WTC11 (cell line): ENCODE measurements at regions not wholly inside any gene's neighbourhood (a gene's known extent, or its start where the extent isn't known, plus 50 kb on each side); places are given as distances from the start of the nearest gene placed in this dataset.
A peak's percentile ranks its signal among the peaks of the same experiment; 100 is the strongest.

Experiments used
- ATAC-seq: fragments of 200-7000 bp; cut with Tn5 transposase; 2 replicates; pipeline ENCODE4 v1.10.0; 2021; ENCODE audit warnings: mild to moderate bottlenecking, moderate library complexity
- CTCF ChIA-PET: fragments of 300-600 bp; sonication (Branson Sonifier 250); formaldehyde crosslinking; loops from one replicate; lab custom pipeline; 2021; ENCODE audit warnings: antibody characterized with exemption; lab: Charles Lee
- POLR2A ChIA-PET: fragments of 350-600 bp; sonication (Branson Sonifier 250); formaldehyde crosslinking; loops from one replicate; lab custom pipeline; 2021; ENCODE audit warnings: antibody characterized with exemption; lab: Charles Lee
- DNase-seq: peaks from one replicate; pipeline ENCODE4 v3.0.0; 2021; ENCODE audit warnings: low spot score
- H3K27ac Mint-ChIP-seq: 2 replicates; pipeline ENCODE4 v1.8.0; 2021; ENCODE audit warnings: mixed read lengths
- H3K27me3 Mint-ChIP-seq: 2 replicates; pipeline ENCODE4 v1.8.0; 2021; ENCODE audit warnings: low read depth, mild to moderate bottlenecking, moderate library complexity, mixed read lengths
- H3K36me3 Mint-ChIP-seq: 2 replicates; pipeline ENCODE4 v1.8.0; 2021; ENCODE audit warnings: mixed read lengths
- H3K4me1 Mint-ChIP-seq: 2 replicates; pipeline ENCODE4 v1.8.0; 2022; ENCODE audit warnings: mixed read lengths
- H3K4me3 Mint-ChIP-seq: 2 replicates; pipeline ENCODE4 v1.8.0; 2021; ENCODE audit warnings: mild to moderate bottlenecking, moderate library complexity, mixed read lengths
- H3K9me3 Mint-ChIP-seq: 2 replicates; pipeline ENCODE4 v1.8.0; 2021; ENCODE audit warnings: mixed read lengths
- ETV6 ChIP-seq: sonication (generic); formaldehyde crosslinking; IDR thresholded peaks from 2 replicates; pipeline ENCODE4 v1.8.1; 2022; ENCODE audit warnings: mild to moderate bottlenecking, missing genetic modification reagents
- FOXJ3 ChIP-seq: sonication (generic); formaldehyde crosslinking; IDR thresholded peaks from 2 replicates; pipeline ENCODE4 v1.9.0; 2021; ENCODE audit warnings: missing genetic modification reagents, mild to moderate bottlenecking, borderline replicate concordance
- FOXP1 ChIP-seq: sonication (generic); formaldehyde crosslinking; IDR thresholded peaks from 2 replicates; pipeline ENCODE4 v1.8.0; 2022; ENCODE audit warnings: missing genetic modification reagents, mild to moderate bottlenecking, moderate library complexity, borderline replicate concordance
- GABPB1 ChIP-seq: sonication (generic); formaldehyde crosslinking; IDR thresholded peaks from 2 replicates; pipeline ENCODE4 v1.8.1; 2023; ENCODE audit warnings: mild to moderate bottlenecking, missing genetic modification reagents
- HMGA2 ChIP-seq: fragments of 250-450 bp; sonication (Bioruptor Pico); IDR thresholded peaks from 2 replicates; pipeline ENCODE4 v1.4.0; 2021; ENCODE audit warnings: mild to moderate bottlenecking, moderate library complexity
- IRF2 ChIP-seq: sonication (generic); formaldehyde crosslinking; IDR thresholded peaks from 2 replicates; pipeline ENCODE4 v1.8.0; 2022; ENCODE audit warnings: low read depth, missing genetic modification reagents, borderline replicate concordance
- KAT7 ChIP-seq: sonication (generic); formaldehyde crosslinking; IDR thresholded peaks from 2 replicates; pipeline ENCODE4 v1.8.1; 2023; ENCODE audit warnings: missing genetic modification reagents, mild to moderate bottlenecking, borderline replicate concordance
- MYBL2 ChIP-seq: sonication (generic); formaldehyde crosslinking; IDR thresholded peaks from 2 replicates; pipeline ENCODE4 v1.8.1; 2023; ENCODE audit warnings: mild to moderate bottlenecking, moderate library complexity, missing genetic modification reagents
- NR1H2 ChIP-seq: sonication (generic); formaldehyde crosslinking; IDR thresholded peaks from 2 replicates; pipeline ENCODE4 v1.9.0; 2021; ENCODE audit warnings: mild to moderate bottlenecking, moderate library complexity, missing genetic modification reagents
- NR3C1 ChIP-seq: sonication (generic); formaldehyde crosslinking; conservative IDR thresholded peaks from 2 replicates; pipeline ENCODE4 v1.8.1; 2023; ENCODE audit warnings: low read depth, mild to moderate bottlenecking, missing genetic modification reagents
- ZBTB21 ChIP-seq: sonication (generic); formaldehyde crosslinking; IDR thresholded peaks from 2 replicates; pipeline ENCODE4 v1.8.1; 2023; ENCODE audit warnings: mild to moderate bottlenecking, missing genetic modification reagents, borderline replicate concordance
- ZNF232 ChIP-seq: sonication (generic); formaldehyde crosslinking; IDR thresholded peaks from 2 replicates; pipeline ENCODE4 v1.8.0; 2022; ENCODE audit warnings: mild to moderate bottlenecking, missing genetic modification reagents
- ZNF396 ChIP-seq: fragments of 250-450 bp; sonication (Bioruptor Pico); IDR thresholded peaks from 2 replicates; pipeline ENCODE4 v1.8.0; 2021; ENCODE audit warnings: mild to moderate bottlenecking, moderate library complexity, borderline replicate concordance
- ZNF423 ChIP-seq: fragments of 250-450 bp; sonication (Bioruptor Pico); IDR thresholded peaks from 2 replicates; pipeline ENCODE4 v2.1.2; 2022; ENCODE audit warnings: mild to moderate bottlenecking, moderate library complexity
- TF ChIP-seq, protein P1 (sequence below): sonication (generic); formaldehyde crosslinking; IDR thresholded peaks from 2 replicates; pipeline ENCODE4 v1.8.0; 2022; ENCODE audit warnings: mild to moderate bottlenecking, missing genetic modification reagents
- TF ChIP-seq, protein P2 (sequence below): sonication (generic); formaldehyde crosslinking; IDR thresholded peaks from 2 replicates; pipeline ENCODE4 v1.8.1; 2023; ENCODE audit warnings: mild to moderate bottlenecking, missing genetic modification reagents
- TF ChIP-seq, protein P3 (sequence below): sonication (generic); formaldehyde crosslinking; conservative IDR thresholded peaks from 2 replicates; pipeline ENCODE4 v1.8.1; 2022; ENCODE audit warnings: mild to moderate bottlenecking, missing genetic modification reagents
- TF ChIP-seq, protein P4 (sequence below): fragments of 250-450 bp; sonication (Bioruptor Pico); conservative IDR thresholded peaks from 2 replicates; pipeline ENCODE4 v1.9.0; 2021; ENCODE audit warnings: mild to moderate bottlenecking
- TF ChIP-seq, protein P5 (sequence below): sonication (generic); formaldehyde crosslinking; IDR thresholded peaks from 2 replicates; pipeline ENCODE4 v1.8.0; 2022; ENCODE audit warnings: missing genetic modification reagents

DNA sequence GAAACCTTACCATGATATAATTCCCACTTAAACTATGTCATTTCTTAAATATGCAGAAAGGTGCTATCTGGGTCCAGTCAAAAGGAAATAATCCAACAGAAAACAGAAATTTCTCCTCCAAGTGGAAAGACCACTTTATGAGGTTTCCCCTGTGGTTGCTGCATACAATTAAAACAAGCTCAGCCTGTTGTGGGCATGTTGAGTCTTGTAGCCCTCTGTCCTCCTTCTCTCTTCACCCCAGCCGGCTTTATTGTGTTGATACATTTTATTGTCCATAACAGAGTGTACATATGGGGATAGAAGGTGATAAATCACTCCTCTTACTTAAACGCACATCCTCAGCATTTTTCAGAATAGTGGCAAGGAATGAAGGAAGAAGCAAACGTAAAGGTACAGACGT, 126.0 kb upstream of the MTNR1B start:
- no peak for ATAC-seq
- H3K4me1 Mint-ChIP-seq = peaks cover 45% of the 10 kb centered on the region
- no peak overlapping the region for H3K4me3 Mint-ChIP-seq
- ChIA-PET POLR2A (no interaction called here), CTCF (no interaction called here)
- DNase-seq = no peak
- H3K36me3 Mint-ChIP-seq = peaks cover 10% of the 10 kb centered on the region; the same call in 1 of the 2 replicates
- no peaks in the 10 kb centered on the region for H3K9me3 Mint-ChIP-seq
- 0 out of 2 replicates have a peak overlapping the region, but pooled peaks have one; percentile 34 for H3K27ac Mint-ChIP-seq
- H3K27me3 Mint-ChIP-seq = no peaks in the 10 kb centered on the region
- no peak for TF ChIP-seq FOXP1 (CRISPR knock-in tag)
- no peak for TF ChIP-seq FOXJ3
- TF ChIP-seq, protein P1, sequence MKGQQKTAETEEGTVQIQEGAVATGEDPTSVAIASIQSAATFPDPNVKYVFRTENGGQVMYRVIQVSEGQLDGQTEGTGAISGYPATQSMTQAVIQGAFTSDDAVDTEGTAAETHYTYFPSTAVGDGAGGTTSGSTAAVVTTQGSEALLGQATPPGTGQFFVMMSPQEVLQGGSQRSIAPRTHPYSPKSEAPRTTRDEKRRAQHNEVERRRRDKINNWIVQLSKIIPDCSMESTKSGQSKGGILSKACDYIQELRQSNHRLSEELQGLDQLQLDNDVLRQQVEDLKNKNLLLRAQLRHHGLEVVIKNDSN (CRISPR knock-in tag) = no peak
- TF ChIP-seq, protein P2, sequence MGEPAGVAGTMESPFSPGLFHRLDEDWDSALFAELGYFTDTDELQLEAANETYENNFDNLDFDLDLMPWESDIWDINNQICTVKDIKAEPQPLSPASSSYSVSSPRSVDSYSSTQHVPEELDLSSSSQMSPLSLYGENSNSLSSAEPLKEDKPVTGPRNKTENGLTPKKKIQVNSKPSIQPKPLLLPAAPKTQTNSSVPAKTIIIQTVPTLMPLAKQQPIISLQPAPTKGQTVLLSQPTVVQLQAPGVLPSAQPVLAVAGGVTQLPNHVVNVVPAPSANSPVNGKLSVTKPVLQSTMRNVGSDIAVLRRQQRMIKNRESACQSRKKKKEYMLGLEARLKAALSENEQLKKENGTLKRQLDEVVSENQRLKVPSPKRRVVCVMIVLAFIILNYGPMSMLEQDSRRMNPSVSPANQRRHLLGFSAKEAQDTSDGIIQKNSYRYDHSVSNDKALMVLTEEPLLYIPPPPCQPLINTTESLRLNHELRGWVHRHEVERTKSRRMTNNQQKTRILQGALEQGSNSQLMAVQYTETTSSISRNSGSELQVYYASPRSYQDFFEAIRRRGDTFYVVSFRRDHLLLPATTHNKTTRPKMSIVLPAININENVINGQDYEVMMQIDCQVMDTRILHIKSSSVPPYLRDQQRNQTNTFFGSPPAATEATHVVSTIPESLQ (CRISPR knock-in tag) = no peak
- TF ChIP-seq NR3C1 (CRISPR knock-in tag) = no peak
- TF ChIP-seq IRF2 = no peak
- TF ChIP-seq MYBL2 (CRISPR knock-in tag) = no peak
- TF ChIP-seq, protein P3, sequence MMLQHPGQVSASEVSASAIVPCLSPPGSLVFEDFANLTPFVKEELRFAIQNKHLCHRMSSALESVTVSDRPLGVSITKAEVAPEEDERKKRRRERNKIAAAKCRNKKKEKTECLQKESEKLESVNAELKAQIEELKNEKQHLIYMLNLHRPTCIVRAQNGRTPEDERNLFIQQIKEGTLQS = no peak
- no peak for TF ChIP-seq ETV6 (CRISPR knock-in tag)
- TF ChIP-seq, protein P4, sequence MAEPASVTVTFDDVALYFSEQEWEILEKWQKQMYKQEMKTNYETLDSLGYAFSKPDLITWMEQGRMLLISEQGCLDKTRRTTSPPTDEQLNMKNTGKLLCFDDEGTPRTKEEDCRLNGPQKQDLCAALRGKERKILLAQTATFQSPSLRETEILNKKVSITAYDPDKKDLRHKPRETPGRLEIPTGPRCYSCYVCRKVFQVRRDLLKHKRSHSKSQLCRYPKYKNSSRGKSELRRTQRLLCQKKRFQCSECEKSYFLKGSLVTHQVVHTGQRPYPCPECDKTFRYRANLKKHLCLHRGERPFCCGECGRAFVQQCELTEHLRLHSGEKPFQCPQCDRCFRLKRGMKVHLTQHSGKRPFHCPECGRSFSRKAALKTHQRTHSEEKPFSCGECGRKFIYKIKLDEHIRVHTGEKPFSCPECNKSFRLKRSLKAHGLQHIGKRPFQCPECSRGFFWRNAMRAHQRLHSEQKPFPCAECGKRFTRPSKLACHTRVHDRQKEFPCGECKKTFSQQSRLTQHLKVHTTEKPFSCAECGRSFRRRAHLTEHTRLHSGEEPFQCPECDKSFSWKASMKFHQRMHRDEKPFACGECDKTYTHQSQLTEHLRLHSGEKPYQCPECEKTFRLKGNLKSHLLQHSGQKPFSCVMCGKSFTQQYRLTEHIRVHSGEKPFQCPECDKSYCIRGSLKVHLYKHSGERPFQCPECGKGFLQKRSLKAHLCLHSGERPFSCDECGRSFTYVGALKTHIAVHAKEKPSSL = no peak
- TF ChIP-seq GABPB1 (CRISPR knock-in tag) = no peak
- TF ChIP-seq KAT7 (CRISPR knock-in tag) = no peak

DNA sequence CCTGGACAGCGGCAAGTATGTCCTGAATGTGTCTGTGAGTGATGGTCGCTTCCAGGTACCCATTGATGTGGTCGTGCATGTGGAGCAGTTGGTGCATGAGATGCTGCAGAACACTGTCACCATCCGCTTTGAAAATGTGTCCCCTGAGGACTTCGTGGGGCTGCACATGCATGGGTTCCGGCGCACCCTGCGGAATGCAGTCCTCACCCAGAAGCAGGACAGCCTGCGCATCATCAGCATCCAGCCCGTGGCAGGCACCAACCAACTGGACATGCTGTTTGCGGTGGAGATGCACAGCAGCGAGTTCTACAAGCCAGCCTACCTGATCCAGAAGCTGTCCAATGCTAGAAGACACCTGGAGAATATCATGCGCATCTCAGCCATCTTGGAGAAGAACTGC, 125.3 kb upstream of the MTNR1B start:
- no peak for ATAC-seq
- no peak for DNase-seq
- ChIA-PET POLR2A (no interaction called here), CTCF (no interaction called here)
- no peaks in the 10 kb centered on the region for H3K9me3 Mint-ChIP-seq
- H3K4me1 Mint-ChIP-seq = peaks cover 37% of the 10 kb centered on the region
- peaks cover 10% of the 10 kb centered on the region; the same call in 1 of the 2 replicates for H3K36me3 Mint-ChIP-seq
- no peak overlapping the region for H3K27ac Mint-ChIP-seq
- no peaks in the 10 kb centered on the region for H3K27me3 Mint-ChIP-seq
- H3K4me3 Mint-ChIP-seq = no peak overlapping the region
- TF ChIP-seq HMGA2 (no peak), ZBTB21 (CRISPR knock-in tag) (no peak), ZNF423 (CRISPR knock-in tag) (no peak), NR1H2 (CRISPR knock-in tag) (no peak), ZNF396 (CRISPR knock-in tag) (no peak), ZNF232 (CRISPR knock-in tag) (no peak), IRF2 (no peak)
- TF ChIP-seq, protein P5, sequence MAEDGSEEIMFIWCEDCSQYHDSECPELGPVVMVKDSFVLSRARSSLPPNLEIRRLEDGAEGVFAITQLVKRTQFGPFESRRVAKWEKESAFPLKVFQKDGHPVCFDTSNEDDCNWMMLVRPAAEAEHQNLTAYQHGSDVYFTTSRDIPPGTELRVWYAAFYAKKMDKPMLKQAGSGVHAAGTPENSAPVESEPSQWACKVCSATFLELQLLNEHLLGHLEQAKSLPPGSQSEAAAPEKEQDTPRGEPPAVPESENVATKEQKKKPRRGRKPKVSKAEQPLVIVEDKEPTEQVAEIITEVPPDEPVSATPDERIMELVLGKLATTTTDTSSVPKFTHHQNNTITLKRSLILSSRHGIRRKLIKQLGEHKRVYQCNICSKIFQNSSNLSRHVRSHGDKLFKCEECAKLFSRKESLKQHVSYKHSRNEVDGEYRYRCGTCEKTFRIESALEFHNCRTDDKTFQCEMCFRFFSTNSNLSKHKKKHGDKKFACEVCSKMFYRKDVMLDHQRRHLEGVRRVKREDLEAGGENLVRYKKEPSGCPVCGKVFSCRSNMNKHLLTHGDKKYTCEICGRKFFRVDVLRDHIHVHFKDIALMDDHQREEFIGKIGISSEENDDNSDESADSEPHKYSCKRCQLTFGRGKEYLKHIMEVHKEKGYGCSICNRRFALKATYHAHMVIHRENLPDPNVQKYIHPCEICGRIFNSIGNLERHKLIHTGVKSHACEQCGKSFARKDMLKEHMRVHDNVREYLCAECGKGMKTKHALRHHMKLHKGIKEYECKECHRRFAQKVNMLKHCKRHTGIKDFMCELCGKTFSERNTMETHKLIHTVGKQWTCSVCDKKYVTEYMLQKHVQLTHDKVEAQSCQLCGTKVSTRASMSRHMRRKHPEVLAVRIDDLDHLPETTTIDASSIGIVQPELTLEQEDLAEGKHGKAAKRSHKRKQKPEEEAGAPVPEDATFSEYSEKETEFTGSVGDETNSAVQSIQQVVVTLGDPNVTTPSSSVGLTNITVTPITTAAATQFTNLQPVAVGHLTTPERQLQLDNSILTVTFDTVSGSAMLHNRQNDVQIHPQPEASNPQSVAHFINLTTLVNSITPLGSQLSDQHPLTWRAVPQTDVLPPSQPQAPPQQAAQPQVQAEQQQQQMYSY (CRISPR knock-in tag) = no peak
- TF ChIP-seq, protein P2 (CRISPR knock-in tag) = no peak
- TF ChIP-seq, protein P4 = no peak
